ENCODE measurements at regions not wholly inside any gene's neighbourhood (a gene's known extent, or its start where the extent isn't known, plus 50 kb on each side); places are given as distances from the start of the nearest gene placed in this dataset.

GRCh38 chr5:101716941-101717340 lies 579.1 kb downstream of the SLCO4C1 start:
- TF ChIP-seq EP300 (IDR thresholded peaks at IDR 0.05), result no peak
- no peak for TF ChIP-seq POLR2A (IDR thresholded peaks at IDR 0.05)
- no peak for TF ChIP-seq CTCF (IDR thresholded peaks at IDR 0.05)
